Endothelial cell of umbilical vein (primary cell): ENCODE measurements at regions not wholly inside any gene's neighbourhood (a gene's known extent, or its start where the extent isn't known, plus 50 kb on each side); places are given as distances from the start of the nearest gene placed in this dataset.

Source experiments
- EZH2 ChIP-seq: IDR thresholded peaks from 2 replicates; pipeline ENCODE4 v1.6.1; 2012; ENCODE audit warnings: borderline replicate concordance, low read depth, mild to moderate bottlenecking, moderate library complexity, low read length, inconsistent platforms; ENCODE audit not compliant: severe bottlenecking
- FOS ChIP-seq: IDR thresholded peaks from 2 replicates; pipeline ENCODE4 v1.6.1; 2011; ENCODE audit warnings: mild to moderate bottlenecking, low read length, moderate library complexity, borderline replicate concordance; ENCODE audit not compliant: insufficient read depth
- JUN ChIP-seq: IDR thresholded peaks from 2 replicates; pipeline ENCODE4 v1.6.1; 2011; ENCODE audit warnings: borderline replicate concordance, low read depth; ENCODE audit not compliant: insufficient read length, insufficient read depth
- MYC ChIP-seq: IDR thresholded peaks from one replicate; pipeline ENCODE4 v1.6.1; 2011; ENCODE audit warnings: mild to moderate bottlenecking, low read depth, low read length
- POLR2A ChIP-seq: IDR thresholded peaks from 2 replicates; pipeline ENCODE4 v1.6.1; 2012; ENCODE audit warnings: low read depth, mild to moderate bottlenecking, control low read depth, low read length
- POLR2AphosphoS5 ChIP-seq: IDR thresholded peaks from 2 replicates; pipeline ENCODE4 v1.6.1; 2012; ENCODE audit warnings: low read depth, mild to moderate bottlenecking, control low read depth, low read length, moderate library complexity; ENCODE audit not compliant: insufficient read depth
- TF ChIP-seq, protein P1 (sequence below), 2 donors: IDR thresholded peaks; 1 replicate in 1 of 2; 2 replicates in 1 of 2; pipeline ENCODE4 v1.5.1; 2011; ENCODE audit warnings: low read length in 2 of 2, mild to moderate bottlenecking in 2 of 2, moderate library complexity in 2 of 2, control low read depth in 1 of 2, inconsistent platforms in 1 of 2, low read depth in 1 of 2; ENCODE audit not compliant: insufficient read depth in 1 of 2; ENCODE audit errors: extremely low read depth in 1 of 2
- TF ChIP-seq, protein P2 (sequence below): IDR thresholded peaks from 2 replicates; pipeline ENCODE4 v1.6.1; 2011; ENCODE audit not compliant: insufficient read depth, insufficient read length

DNA sequence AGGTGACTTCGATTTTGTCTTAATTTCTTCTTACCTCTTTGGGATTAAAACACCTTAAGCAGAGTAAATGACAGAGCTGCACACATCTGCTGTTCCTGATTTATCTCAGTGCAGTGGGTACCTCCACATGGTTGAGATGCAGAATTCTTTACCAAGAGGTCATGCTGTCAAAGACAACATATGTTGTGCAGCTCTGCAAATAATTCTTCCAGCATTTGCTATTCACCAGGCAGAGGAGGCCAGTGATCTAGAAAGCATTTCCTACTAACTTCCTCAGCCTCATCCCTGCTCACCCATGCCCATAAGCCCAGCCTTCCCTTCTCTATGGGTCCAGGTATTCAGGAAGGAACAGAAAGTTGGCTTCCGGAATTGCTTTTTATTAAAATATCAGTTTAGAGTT lies 109.3 kb downstream of the THBS2 start:
- TF ChIP-seq, protein P1, sequence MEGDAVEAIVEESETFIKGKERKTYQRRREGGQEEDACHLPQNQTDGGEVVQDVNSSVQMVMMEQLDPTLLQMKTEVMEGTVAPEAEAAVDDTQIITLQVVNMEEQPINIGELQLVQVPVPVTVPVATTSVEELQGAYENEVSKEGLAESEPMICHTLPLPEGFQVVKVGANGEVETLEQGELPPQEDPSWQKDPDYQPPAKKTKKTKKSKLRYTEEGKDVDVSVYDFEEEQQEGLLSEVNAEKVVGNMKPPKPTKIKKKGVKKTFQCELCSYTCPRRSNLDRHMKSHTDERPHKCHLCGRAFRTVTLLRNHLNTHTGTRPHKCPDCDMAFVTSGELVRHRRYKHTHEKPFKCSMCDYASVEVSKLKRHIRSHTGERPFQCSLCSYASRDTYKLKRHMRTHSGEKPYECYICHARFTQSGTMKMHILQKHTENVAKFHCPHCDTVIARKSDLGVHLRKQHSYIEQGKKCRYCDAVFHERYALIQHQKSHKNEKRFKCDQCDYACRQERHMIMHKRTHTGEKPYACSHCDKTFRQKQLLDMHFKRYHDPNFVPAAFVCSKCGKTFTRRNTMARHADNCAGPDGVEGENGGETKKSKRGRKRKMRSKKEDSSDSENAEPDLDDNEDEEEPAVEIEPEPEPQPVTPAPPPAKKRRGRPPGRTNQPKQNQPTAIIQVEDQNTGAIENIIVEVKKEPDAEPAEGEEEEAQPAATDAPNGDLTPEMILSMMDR (IDR thresholded peaks at IDR 0.05; ENCODE audit: extremely low read depth in 1 of 2, insufficient read depth in 1 of 2, low read depth in 1 of 2, low read length in 2 of 2), result no peak
- TF ChIP-seq POLR2AphosphoS5, result no peak
- TF ChIP-seq, protein P2, sequence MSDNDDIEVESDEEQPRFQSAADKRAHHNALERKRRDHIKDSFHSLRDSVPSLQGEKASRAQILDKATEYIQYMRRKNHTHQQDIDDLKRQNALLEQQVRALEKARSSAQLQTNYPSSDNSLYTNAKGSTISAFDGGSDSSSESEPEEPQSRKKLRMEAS, result no peak
- no peak for TF ChIP-seq EZH2
- TF ChIP-seq POLR2A, result no peak
- no peak for TF ChIP-seq FOS
- no peak for TF ChIP-seq JUN
- no peak for TF ChIP-seq MYC
